DND-41 (cell line): ENCODE measurements at regions not wholly inside any gene's neighbourhood (a gene's known extent, or its start where the extent isn't known, plus 50 kb on each side); places are given as distances from the start of the nearest gene placed in this dataset.

ENCODE experiments used
- ATAC-seq: fragments of 200-7000 bp; cut with Tn5 transposase; 3 replicates; pipeline ENCODE4 v1.9.1; 2021; ENCODE audit warnings: low read depth; ENCODE audit not compliant: insufficient read depth
- DNase-seq: peaks from one replicate; pipeline ENCODE4 v3.0.0-alpha.2; 2020
- H2AFZ ChIP-seq: 2 replicates; pipeline ENCODE4 v1.6.0; 2012; ENCODE audit warnings: low read depth, low read length
- H3K27ac ChIP-seq: 2 replicates; pipeline ENCODE4 v1.5.1; 2012; ENCODE audit warnings: low read length, inconsistent platforms
- H3K27me3 ChIP-seq: fragments of 200-600 bp; sonication (generic); 2 replicates; pipeline ENCODE4 v1.6.0; 2012; ENCODE audit warnings: low read length, mild to moderate bottlenecking, inconsistent platforms; ENCODE audit not compliant: insufficient read depth, poor library complexity
- H3K36me3 ChIP-seq: 2 replicates; pipeline ENCODE4 v1.5.1; 2012; ENCODE audit warnings: low read length, inconsistent platforms; ENCODE audit not compliant: insufficient read depth
- H3K4me1 ChIP-seq: 2 replicates; pipeline ENCODE4 v1.5.1; 2012; ENCODE audit warnings: mild to moderate bottlenecking, low read length; ENCODE audit not compliant: insufficient read depth
- H3K4me2 ChIP-seq: 2 replicates; pipeline ENCODE4 v1.6.0; 2012; ENCODE audit warnings: mild to moderate bottlenecking, moderate library complexity, low read length, inconsistent platforms; ENCODE audit not compliant: insufficient read depth
- H3K4me3 ChIP-seq, 2 experiments: fragments of 200-600 bp in 1 of 2; shearing (Covaris generic) in 1 of 2; 2 replicates each; pipeline ENCODE4 v1.5.1; 2012 to 2016; ENCODE audit warnings: inconsistent platforms in 2 of 2, low read length in 2 of 2, mild to moderate bottlenecking in 2 of 2, low read depth in 1 of 2, moderate library complexity in 1 of 2
- H3K79me2 ChIP-seq: 2 replicates; pipeline ENCODE4 v1.6.0; 2012; ENCODE audit warnings: low read length, inconsistent platforms; ENCODE audit not compliant: insufficient read depth
- H3K9ac ChIP-seq: 2 replicates; pipeline ENCODE4 v1.6.0; 2012; ENCODE audit warnings: low read depth, mild to moderate bottlenecking, inconsistent platforms, low read length, moderate library complexity
- H3K9me3 ChIP-seq: 2 replicates; pipeline ENCODE4 v1.5.1; 2012; ENCODE audit warnings: low read length, moderate library complexity, mild to moderate bottlenecking, inconsistent platforms; ENCODE audit not compliant: insufficient read depth, severe bottlenecking
- H4K20me1 ChIP-seq: 2 replicates; pipeline ENCODE4 v1.6.0; 2012; ENCODE audit warnings: low read length; ENCODE audit not compliant: insufficient read depth
- EZH2 ChIP-seq: IDR thresholded peaks from 3 replicates; pipeline ENCODE4 v1.6.1; 2012; ENCODE audit warnings: borderline replicate concordance, low read depth, mild to moderate bottlenecking, moderate library complexity, low read length, inconsistent platforms; ENCODE audit not compliant: severe bottlenecking
- TF ChIP-seq, protein P1 (sequence below): IDR thresholded peaks from 2 replicates; pipeline ENCODE4 v1.5.1; 2012; ENCODE audit warnings: borderline replicate concordance, low read length, moderate library complexity, mild to moderate bottlenecking; ENCODE audit not compliant: poor library complexity, severe bottlenecking; ENCODE audit errors: extremely low read depth

DNA sequence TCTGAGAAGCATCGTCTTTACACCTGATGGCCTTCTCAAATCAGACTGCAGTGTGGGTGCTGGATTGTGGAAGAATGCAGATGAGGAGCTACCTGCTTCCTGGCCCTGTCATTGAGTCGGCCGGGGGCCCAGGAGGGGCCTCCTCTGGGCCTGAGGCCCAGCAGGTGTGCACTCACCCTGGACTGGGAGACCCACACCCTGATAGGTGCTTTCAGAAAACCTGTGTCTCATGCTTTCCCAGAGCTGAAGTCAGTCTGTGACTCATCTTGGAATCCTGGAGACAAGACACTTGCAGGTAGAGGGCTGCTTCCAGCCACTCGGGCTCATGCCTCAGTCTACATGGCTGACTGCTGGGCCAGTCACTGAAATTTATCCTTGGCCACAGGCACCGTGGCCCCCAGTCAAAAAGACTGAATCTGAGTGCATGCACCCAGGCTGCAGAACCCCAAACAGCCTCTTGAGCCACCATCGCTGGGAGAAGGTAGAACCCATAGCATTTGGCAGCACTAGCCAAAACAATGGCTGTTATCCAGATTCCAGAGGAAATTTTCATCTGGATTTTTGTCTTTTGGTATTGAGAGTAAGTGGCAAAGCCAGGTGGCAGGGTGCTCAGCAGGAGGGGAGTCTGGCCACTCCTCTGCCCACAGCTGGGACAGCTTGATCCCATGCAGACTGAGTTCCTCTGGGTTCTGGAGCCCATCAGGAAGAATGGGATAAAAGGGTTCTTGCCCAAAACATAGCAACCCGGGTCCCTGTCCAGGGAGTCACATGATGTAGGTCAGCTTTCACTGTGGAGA, 182.0 kb upstream of the CST7 start:
- ATAC-seq (no peak), DNase-seq (no peak)
- H3K27me3 ChIP-seq, result no peaks in the 10 kb centered on the region
- no peak overlapping the region for H2AFZ ChIP-seq
- H3K4me1 ChIP-seq, result no peaks in the 10 kb centered on the region
- H3K79me2 ChIP-seq, result no peaks in the 10 kb centered on the region
- no peaks in the 10 kb centered on the region for H3K9me3 ChIP-seq
- no peak overlapping the region for H3K27ac ChIP-seq
- H3K36me3 ChIP-seq, result no peaks in the 10 kb centered on the region
- TF ChIP-seq, protein P1, sequence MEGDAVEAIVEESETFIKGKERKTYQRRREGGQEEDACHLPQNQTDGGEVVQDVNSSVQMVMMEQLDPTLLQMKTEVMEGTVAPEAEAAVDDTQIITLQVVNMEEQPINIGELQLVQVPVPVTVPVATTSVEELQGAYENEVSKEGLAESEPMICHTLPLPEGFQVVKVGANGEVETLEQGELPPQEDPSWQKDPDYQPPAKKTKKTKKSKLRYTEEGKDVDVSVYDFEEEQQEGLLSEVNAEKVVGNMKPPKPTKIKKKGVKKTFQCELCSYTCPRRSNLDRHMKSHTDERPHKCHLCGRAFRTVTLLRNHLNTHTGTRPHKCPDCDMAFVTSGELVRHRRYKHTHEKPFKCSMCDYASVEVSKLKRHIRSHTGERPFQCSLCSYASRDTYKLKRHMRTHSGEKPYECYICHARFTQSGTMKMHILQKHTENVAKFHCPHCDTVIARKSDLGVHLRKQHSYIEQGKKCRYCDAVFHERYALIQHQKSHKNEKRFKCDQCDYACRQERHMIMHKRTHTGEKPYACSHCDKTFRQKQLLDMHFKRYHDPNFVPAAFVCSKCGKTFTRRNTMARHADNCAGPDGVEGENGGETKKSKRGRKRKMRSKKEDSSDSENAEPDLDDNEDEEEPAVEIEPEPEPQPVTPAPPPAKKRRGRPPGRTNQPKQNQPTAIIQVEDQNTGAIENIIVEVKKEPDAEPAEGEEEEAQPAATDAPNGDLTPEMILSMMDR, result no peak
- no peak overlapping the region for H3K4me2 ChIP-seq
- H3K4me3 ChIP-seq, result no peak overlapping the region
- H3K9ac ChIP-seq, result no peak overlapping the region
- H4K20me1 ChIP-seq, result no peaks in the 10 kb centered on the region

DNA sequence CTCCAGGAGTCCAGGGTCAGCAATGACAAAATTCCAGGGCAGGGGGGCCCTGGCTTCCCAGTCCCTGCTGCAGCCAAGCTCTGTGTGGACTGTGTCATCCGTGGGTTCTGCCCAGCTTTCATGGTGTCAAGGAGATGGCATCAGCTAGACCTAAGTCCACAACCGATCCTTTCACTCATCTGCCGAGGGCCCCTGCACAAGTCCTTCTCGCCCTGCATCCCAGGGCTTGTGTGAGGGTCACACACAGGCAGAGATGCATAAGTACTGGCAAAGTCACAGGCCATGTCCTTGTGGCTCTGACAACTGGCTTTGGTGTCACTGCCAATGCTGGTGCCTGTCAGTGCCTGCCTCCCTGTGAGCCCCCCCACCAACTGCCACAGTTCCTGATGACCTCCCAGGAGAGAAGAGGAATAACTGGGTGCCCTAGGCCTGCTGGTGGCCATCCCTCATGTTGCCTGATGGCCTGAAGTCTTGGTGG, 181.4 kb upstream of the CST7 start:
- no peaks in the 10 kb centered on the region for H4K20me1 ChIP-seq
- no peak overlapping the region for H2AFZ ChIP-seq
- ATAC-seq (no peak), DNase-seq (no peak)
- 0 out of 2 replicates have a peak overlapping the region, but pooled peaks have one; percentile 28 for H3K27ac ChIP-seq
- no peaks in the 10 kb centered on the region for H3K36me3 ChIP-seq
- no peak overlapping the region for H3K9ac ChIP-seq
- no peaks in the 10 kb centered on the region for H3K27me3 ChIP-seq
- H3K79me2 ChIP-seq, result no peaks in the 10 kb centered on the region
- no peak for TF ChIP-seq EZH2
- TF ChIP-seq, protein P1, result no peak
- no peak overlapping the region for H3K4me3 ChIP-seq
- no peaks in the 10 kb centered on the region for H3K4me1 ChIP-seq
- H3K4me2 ChIP-seq, result no peak overlapping the region
- H3K9me3 ChIP-seq, result no peaks in the 10 kb centered on the region

DNA sequence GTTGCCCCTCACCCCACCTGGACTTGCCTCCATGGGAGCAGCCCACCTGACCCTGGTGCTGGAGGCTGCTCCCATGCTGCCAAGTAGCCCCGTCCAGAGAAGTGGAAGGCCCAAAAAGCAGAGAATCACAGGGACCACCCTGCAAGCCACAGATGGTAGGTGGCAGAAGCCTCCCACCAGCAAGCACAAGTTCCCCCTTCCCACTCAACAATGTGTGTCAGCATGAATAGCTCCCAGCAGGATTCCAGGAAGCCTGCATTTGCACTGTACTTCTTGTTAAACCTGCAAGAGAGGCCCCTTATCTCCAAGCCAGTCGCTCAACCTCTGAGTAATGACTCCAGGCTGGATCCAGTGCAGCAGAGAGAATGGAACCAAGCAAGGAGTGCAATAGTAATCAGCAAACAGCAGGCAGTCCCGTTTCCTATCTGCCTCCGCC, 180.8 kb upstream of the CST7 start:
- H3K27ac ChIP-seq, result no peak overlapping the region
- no peak for TF ChIP-seq EZH2
- TF ChIP-seq, protein P1, result no peak

More for the DNA sequence above, 180.8 kb upstream of the CST7 start:
- H3K4me2 ChIP-seq, result no peak overlapping the region
- no peaks in the 10 kb centered on the region for H4K20me1 ChIP-seq
- no peaks in the 10 kb centered on the region for H3K79me2 ChIP-seq
- no peaks in the 10 kb centered on the region for H3K36me3 ChIP-seq
- no peaks in the 10 kb centered on the region for H3K4me1 ChIP-seq
- H2AFZ ChIP-seq, result no peak overlapping the region
- no peaks in the 10 kb centered on the region for H3K27me3 ChIP-seq
- ATAC-seq (no peak), DNase-seq (no peak)
- no peaks in the 10 kb centered on the region for H3K9me3 ChIP-seq
- H3K4me3 ChIP-seq, result no peak overlapping the region
- no peak overlapping the region for H3K9ac ChIP-seq
